GM12878 (cell line): ENCODE measurements at regions not wholly inside any gene's neighbourhood (a gene's known extent, or its start where the extent isn't known, plus 50 kb on each side); places are given as distances from the start of the nearest gene placed in this dataset.

ENCODE experiments used
- ATAC-seq: fragments of 200-7000 bp; cut with Tn5 transposase; 3 replicates; pipeline ENCODE4 v1.9.1; 2020; ENCODE audit warnings: mild to moderate bottlenecking, moderate library complexity
- BruUV-seq: library from RNA; stranded (reverse); fragments of 400-500 nt; replicated peaks from 2 replicates; lab custom pipeline; 2021; lab: Mats Ljungman, UMichigan
- CTCF ChIA-PET: fragments of 300-600 bp; sonication (Branson Sonifier 250); formaldehyde crosslinking; extraction: SDS; loops from one replicate; lab custom pipeline; 2021; ENCODE audit warnings: inconsistent platforms; lab: Yijun Ruan, JAX
- POLR2A ChIA-PET: fragments of 350-600 bp; formaldehyde crosslinking; extraction: SDS; loops from one replicate; lab custom pipeline; 2021; ENCODE audit warnings: inconsistent platforms; lab: Charles Lee
- RAD21 ChIA-PET: fragments of 300-600 bp; sonication (Branson Sonifier 250); formaldehyde crosslinking; loops from one replicate; lab custom pipeline; 2023; ENCODE audit warnings: antibody characterized with exemption; ENCODE audit not compliant: unreplicated experiment; lab: Charles Lee
- SMC1A ChIA-PET: fragments of 300-600 bp; sonication (Branson Sonifier 250); formaldehyde crosslinking; loops from one replicate; lab custom pipeline; 2023; ENCODE audit not compliant: unreplicated experiment, uncharacterized antibody; lab: Charles Lee
- DNase-seq: peaks from one replicate; pipeline ENCODE4 v3.0.0-alpha.2; 2011; ENCODE audit warnings: low read depth, low spot score
- FAIRE-seq: peaks from 3 replicates; lab custom pipeline; 2011; peaks lifted over from hg19 to GRCh38; lab: Jason Lieb, UNC
- H2AFZ ChIP-seq: 2 replicates; pipeline ENCODE4 v1.6.0; 2011; ENCODE audit warnings: low read depth, low read length, control low read depth; ENCODE audit not compliant: control insufficient read depth
- H3K27ac ChIP-seq: 2 replicates; pipeline ENCODE4 v1.5.1; 2011; ENCODE audit warnings: control low read depth; ENCODE audit not compliant: control insufficient read depth, insufficient read depth
- H3K27me3 ChIP-seq, 2 experiments: replicated peaks in 1 of 2; 2 replicates each; pipeline versions ENCODE4 v1.6.0 to v1.6.1; 2011; ENCODE audit warnings: low read length in 1 of 2; ENCODE audit not compliant: control insufficient read depth in 2 of 2, insufficient read depth in 2 of 2
- H3K36me3 ChIP-seq, 2 experiments: 2 replicates each; pipeline ENCODE4 v1.5.1; 2011; ENCODE audit warnings: low read length in 1 of 2; ENCODE audit not compliant: control insufficient read depth in 2 of 2, insufficient read depth in 2 of 2
- H3K4me1 ChIP-seq: 2 replicates; pipeline ENCODE4 v1.6.1; 2011; ENCODE audit warnings: mild to moderate bottlenecking, low read length, moderate library complexity, mixed read lengths; ENCODE audit not compliant: control insufficient read depth, insufficient read depth
- H3K4me2 ChIP-seq: 2 replicates; pipeline ENCODE4 v1.6.0; 2011; ENCODE audit warnings: control low read depth; ENCODE audit not compliant: control insufficient read depth, insufficient read depth
- H3K4me3 ChIP-seq: fragments of 200-600 bp; sonication (generic); 2 replicates; pipeline ENCODE4 v1.5.1; 2016
- H3K79me2 ChIP-seq: 2 replicates; pipeline ENCODE4 v1.6.0; 2011; ENCODE audit warnings: low read length; ENCODE audit not compliant: control insufficient read depth, insufficient read depth
- H3K9ac ChIP-seq: 2 replicates; pipeline ENCODE4 v1.8.0; 2011; ENCODE audit warnings: low read length, control low read depth, mixed read lengths; ENCODE audit not compliant: control insufficient read depth, insufficient read depth
- H3K9me3 ChIP-seq: replicated peaks from 3 replicates; pipeline ENCODE4 v1.5.1; 2011; ENCODE audit warnings: mild to moderate bottlenecking, low read length; ENCODE audit not compliant: control insufficient read depth, insufficient read depth
- H4K20me1 ChIP-seq: 2 replicates; pipeline ENCODE4 v1.6.0; 2011; ENCODE audit not compliant: control insufficient read depth, insufficient read depth
- ETV6 ChIP-seq, 2 experiments: fragments of 450-650 bp in 1 of 2; IDR thresholded peaks in 1 of 2; conservative IDR thresholded peaks in 1 of 2; 2 replicates each; pipeline ENCODE4 v1.6.1; 2014; ENCODE audit warnings: antibody characterized with exemption in 1 of 2, borderline replicate concordance in 1 of 2, low read depth in 1 of 2, mild to moderate bottlenecking in 1 of 2, moderate library complexity in 1 of 2
- NRF1 ChIP-seq: conservative IDR thresholded peaks from 2 replicates; pipeline ENCODE4 v1.6.1; 2011; ENCODE audit warnings: mild to moderate bottlenecking, low read depth, low read length, improper control_type of control experiment
- RCOR1 ChIP-seq: conservative IDR thresholded peaks from 2 replicates; pipeline ENCODE4 v1.6.1; 2012; ENCODE audit warnings: low read depth, low read length, improper control_type of control experiment
- STAT3 ChIP-seq: IDR thresholded peaks from 2 replicates; pipeline ENCODE4 v1.6.1; 2011; ENCODE audit warnings: low read depth, low read length, improper control_type of control experiment
- SUPT20H ChIP-seq: IDR thresholded peaks from 2 replicates; pipeline ENCODE4 v1.6.1; 2011; ENCODE audit warnings: low read depth, mild to moderate bottlenecking, low read length, moderate library complexity, borderline replicate concordance; ENCODE audit not compliant: control insufficient read depth
- ZNF207 ChIP-seq: fragments of 450-650 bp; IDR thresholded peaks from 2 replicates; pipeline ENCODE4 v1.6.1; 2014; ENCODE audit warnings: antibody characterized with exemption, mild to moderate bottlenecking, borderline replicate concordance
- ZNF217 ChIP-seq: fragments of 450-650 bp; IDR thresholded peaks from 2 replicates; pipeline ENCODE4 v1.6.1; 2017; ENCODE audit warnings: antibody characterized with exemption, mild to moderate bottlenecking
- WGBS: methylation state at CpG from one replicate; pipeline ENCODE4 v1.1.6; 2016; ENCODE audit warnings: low lambda C conversion rate; ENCODE audit not compliant: insufficient replicate concordance, insufficient coverage; ENCODE audit errors: missing lambda C conversion rate; 5-methylcytosine and 5-hydroxymethylcytosine counted together
- in situ Hi-C: fragments of 300-500 bp; cut with MboI; formaldehyde crosslinking; loops from 9 replicates; pipeline ENCODE4 v1.14.3; 2018; ENCODE audit warnings: mixed read lengths
- intact Hi-C: fragments of 100-400 bp; cut with micrococcal nuclease; formaldehyde crosslinking; loops from one replicate; pipeline ENCODE4 v1.14.2; 2022; ENCODE audit not compliant: unreplicated experiment
- TF ChIP-seq, protein P1 (sequence below): fragments of 450-650 bp; formaldehyde crosslinking; IDR thresholded peaks from 2 replicates; pipeline ENCODE4 v1.4.0; 2020; ENCODE audit warnings: mild to moderate bottlenecking, moderate library complexity
- TF ChIP-seq, protein P2 (sequence below): fragments of 450-650 bp; IDR thresholded peaks from 2 replicates; pipeline ENCODE4 v1.6.1; 2017; ENCODE audit warnings: antibody characterized with exemption, mild to moderate bottlenecking, moderate library complexity

DNA sequence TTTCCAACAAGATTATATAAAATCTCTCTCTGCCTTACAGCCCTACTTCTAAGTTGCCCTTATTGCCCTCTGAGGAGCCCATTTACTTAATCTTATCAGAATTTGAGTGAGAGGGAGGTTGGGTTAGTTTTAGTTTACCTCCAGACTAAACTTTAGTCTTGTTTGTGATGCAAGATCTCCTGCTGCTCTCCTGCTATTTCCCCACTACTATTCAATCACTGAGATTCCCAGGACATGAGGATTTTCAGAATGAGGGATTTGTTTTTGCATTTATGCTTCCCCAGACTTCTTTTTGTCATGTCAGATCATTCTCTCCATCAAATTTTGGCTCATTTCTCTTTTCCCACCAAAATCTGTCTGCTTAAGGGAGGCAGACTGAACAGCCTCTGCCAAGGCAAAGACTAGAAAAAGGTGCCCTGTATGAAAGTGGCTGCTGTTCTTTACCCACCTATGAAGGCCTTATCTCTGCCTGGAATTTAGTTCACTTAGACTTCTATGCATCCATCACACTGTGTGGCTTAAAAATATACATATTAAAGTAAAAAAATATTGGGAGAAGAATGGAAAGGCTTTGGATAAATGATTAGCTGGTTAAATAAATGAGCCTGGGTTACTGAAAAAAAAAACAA, 401.3 kb downstream of the PID1 start (continued):
- no peak for TF ChIP-seq ETV6 (conservative IDR thresholded peaks at IDR 0.05 in 1 of 2, IDR thresholded peaks at IDR 0.05 in 1 of 2; ENCODE audit: borderline replicate concordance in 1 of 2, low read depth in 1 of 2)

DNA sequence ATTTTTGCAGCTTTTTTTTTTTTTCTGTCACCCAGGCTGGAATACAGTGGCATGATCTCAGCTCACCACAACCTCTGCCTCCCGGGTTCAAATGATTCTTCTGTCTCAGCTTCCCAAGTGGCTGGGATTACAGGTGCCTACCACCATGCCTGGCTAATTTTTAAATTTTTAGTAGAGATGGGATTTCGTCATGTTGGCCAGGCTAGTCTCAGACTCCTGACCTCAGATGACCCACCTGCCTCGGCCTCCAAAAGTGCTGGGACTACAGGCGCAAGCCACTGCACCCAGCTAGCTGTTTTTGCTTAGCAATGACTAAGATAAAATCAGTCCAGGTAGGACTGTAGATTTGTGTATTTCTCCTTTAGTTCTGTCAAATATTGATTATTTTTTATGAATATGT, 403.7 kb downstream of the PID1 start:
- Histone ChIP-seq H3K4me3 (no peak overlapping the region), H3K27me3 (no peaks in the 10 kb centered on the region), H3K27ac (no peak overlapping the region), H3K36me3 (no peaks in the 10 kb centered on the region), H3K9me3 (no peaks in the 10 kb centered on the region), H3K79me2 (no peaks in the 10 kb centered on the region), H3K9ac (no peak overlapping the region), H2AFZ (no peak overlapping the region), H4K20me1 (no peaks in the 10 kb centered on the region), H3K4me1 (no peaks in the 10 kb centered on the region), H3K4me2 (no peak overlapping the region)
- ATAC-seq (no peak), FAIRE-seq (no peak), DNase-seq (no peak)
- ChIA-PET RAD21 (no interaction called here), SMC1A (no interaction called here), CTCF (no interaction called here), POLR2A (no interaction called here)
- BruUV-seq, result no TSS peak
- in situ Hi-C loops (no loop called here), intact Hi-C loops (no loop called here)
- no peak for TF ChIP-seq RCOR1
- no peak for TF ChIP-seq STAT3
- no peak for TF ChIP-seq NRF1
- WGBS, result 58% methylated on average over 4 of the region's 4 CpGs

DNA sequence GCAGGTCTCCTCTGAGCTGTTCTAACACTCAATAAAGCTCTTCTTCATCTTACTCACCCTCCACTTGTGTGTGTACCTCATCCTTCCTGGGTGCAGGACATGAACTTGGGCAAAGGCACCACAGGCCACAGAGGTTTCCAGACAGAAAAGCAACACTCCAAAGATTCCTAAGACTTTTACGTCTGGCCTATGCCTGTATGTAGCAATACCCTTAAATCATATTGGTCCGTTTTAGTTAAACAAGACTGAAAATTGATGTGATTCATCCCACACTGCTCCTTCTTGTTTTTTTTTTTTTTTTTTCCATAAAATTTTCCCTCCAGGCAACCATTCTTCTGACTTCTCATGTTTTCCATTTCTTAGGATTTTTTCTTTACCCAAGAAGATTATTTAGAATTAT, 404.3 kb downstream of the PID1 start:
- intact Hi-C loops (no loop called here), in situ Hi-C loops (no loop called here)
- Histone ChIP-seq H3K4me2 (no peak overlapping the region), H3K36me3 (no peaks in the 10 kb centered on the region), H2AFZ (no peak overlapping the region), H3K4me3 (no peak overlapping the region), H3K9me3 (no peaks in the 10 kb centered on the region), H3K4me1 (no peaks in the 10 kb centered on the region), H3K79me2 (no peaks in the 10 kb centered on the region), H3K27me3 (no peaks in the 10 kb centered on the region), H4K20me1 (no peaks in the 10 kb centered on the region), H3K9ac (no peak overlapping the region), H3K27ac (no peak overlapping the region)
- 3% methylated on average over 2 of the region's 2 CpGs for WGBS
- ATAC-seq (no peak), FAIRE-seq (no peak), DNase-seq (no peak)
- ChIA-PET SMC1A (no interaction called here), CTCF (no interaction called here), POLR2A (interaction anchor here (0.7 kb wide), 1 partner anchor 600 kb away, joined by 5 read pairs; no protein-coding TSS in a partner anchor), RAD21 (no interaction called here)
- BruUV-seq, result no TSS peak
- TF ChIP-seq, protein P1, sequence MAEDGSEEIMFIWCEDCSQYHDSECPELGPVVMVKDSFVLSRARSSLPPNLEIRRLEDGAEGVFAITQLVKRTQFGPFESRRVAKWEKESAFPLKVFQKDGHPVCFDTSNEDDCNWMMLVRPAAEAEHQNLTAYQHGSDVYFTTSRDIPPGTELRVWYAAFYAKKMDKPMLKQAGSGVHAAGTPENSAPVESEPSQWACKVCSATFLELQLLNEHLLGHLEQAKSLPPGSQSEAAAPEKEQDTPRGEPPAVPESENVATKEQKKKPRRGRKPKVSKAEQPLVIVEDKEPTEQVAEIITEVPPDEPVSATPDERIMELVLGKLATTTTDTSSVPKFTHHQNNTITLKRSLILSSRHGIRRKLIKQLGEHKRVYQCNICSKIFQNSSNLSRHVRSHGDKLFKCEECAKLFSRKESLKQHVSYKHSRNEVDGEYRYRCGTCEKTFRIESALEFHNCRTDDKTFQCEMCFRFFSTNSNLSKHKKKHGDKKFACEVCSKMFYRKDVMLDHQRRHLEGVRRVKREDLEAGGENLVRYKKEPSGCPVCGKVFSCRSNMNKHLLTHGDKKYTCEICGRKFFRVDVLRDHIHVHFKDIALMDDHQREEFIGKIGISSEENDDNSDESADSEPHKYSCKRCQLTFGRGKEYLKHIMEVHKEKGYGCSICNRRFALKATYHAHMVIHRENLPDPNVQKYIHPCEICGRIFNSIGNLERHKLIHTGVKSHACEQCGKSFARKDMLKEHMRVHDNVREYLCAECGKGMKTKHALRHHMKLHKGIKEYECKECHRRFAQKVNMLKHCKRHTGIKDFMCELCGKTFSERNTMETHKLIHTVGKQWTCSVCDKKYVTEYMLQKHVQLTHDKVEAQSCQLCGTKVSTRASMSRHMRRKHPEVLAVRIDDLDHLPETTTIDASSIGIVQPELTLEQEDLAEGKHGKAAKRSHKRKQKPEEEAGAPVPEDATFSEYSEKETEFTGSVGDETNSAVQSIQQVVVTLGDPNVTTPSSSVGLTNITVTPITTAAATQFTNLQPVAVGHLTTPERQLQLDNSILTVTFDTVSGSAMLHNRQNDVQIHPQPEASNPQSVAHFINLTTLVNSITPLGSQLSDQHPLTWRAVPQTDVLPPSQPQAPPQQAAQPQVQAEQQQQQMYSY, result no peak
- TF ChIP-seq ZNF207, result no peak
- TF ChIP-seq, protein P2, sequence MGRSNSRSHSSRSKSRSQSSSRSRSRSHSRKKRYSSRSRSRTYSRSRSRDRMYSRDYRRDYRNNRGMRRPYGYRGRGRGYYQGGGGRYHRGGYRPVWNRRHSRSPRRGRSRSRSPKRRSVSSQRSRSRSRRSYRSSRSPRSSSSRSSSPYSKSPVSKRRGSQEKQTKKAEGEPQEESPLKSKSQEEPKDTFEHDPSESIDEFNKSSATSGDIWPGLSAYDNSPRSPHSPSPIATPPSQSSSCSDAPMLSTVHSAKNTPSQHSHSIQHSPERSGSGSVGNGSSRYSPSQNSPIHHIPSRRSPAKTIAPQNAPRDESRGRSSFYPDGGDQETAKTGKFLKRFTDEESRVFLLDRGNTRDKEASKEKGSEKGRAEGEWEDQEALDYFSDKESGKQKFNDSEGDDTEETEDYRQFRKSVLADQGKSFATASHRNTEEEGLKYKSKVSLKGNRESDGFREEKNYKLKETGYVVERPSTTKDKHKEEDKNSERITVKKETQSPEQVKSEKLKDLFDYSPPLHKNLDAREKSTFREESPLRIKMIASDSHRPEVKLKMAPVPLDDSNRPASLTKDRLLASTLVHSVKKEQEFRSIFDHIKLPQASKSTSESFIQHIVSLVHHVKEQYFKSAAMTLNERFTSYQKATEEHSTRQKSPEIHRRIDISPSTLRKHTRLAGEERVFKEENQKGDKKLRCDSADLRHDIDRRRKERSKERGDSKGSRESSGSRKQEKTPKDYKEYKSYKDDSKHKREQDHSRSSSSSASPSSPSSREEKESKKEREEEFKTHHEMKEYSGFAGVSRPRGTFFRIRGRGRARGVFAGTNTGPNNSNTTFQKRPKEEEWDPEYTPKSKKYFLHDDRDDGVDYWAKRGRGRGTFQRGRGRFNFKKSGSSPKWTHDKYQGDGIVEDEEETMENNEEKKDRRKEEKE, result no peak
- TF ChIP-seq SUPT20H, result no peak
- no peak for TF ChIP-seq ZNF217
